Erythroblast (primary cell): ENCODE measurements at regions not wholly inside any gene's neighbourhood (a gene's known extent, or its start where the extent isn't known, plus 50 kb on each side); places are given as distances from the start of the nearest gene placed in this dataset.

ENCODE experiments used
- GATA1 ChIP-seq: IDR thresholded peaks from 2 replicates; pipeline ENCODE4 v1.6.1; 2011; ENCODE audit warnings: low read depth, mild to moderate bottlenecking, control low read depth, low read length, moderate library complexity
- POLR2A ChIP-seq: IDR thresholded peaks from 2 replicates; pipeline ENCODE4 v1.6.1; 2011; ENCODE audit warnings: mild to moderate bottlenecking, low read length

GRCh38 chr2:192247456-192247855, 52.7 kb upstream of the TMEFF2 start:
- no peak for TF ChIP-seq POLR2A
- TF ChIP-seq GATA1 = no peak
